NCI-H2081 treated with DMSO at 0.1 percent for 48 hours (cell line): ENCODE measurements at regions not wholly inside any gene's neighbourhood (a gene's known extent, or its start where the extent isn't known, plus 50 kb on each side); places are given as distances from the start of the nearest gene placed in this dataset.
"Not testable (repeated sequence)": the region's sequence is repeated elsewhere in the genome, so short reads cannot be mapped to it uniquely, and the experiment has no call there.

Experiments used
- DNase-seq: peaks from one replicate; lab custom pipeline; 2025; lab: John Stamatoyannopoulos, UW

- DNase-seq, result no peak
Observed at GRCh38 chr2:210961249-210961648, 404.9 kb downstream of the CPS1 start.

- no peak for DNase-seq
Observed at GRCh38 chr2:210963386-210963785, 407.0 kb downstream of the CPS1 start.

- DNase-seq, result no peak
Observed at GRCh38 chr2:210964141-210964764, 407.9 kb downstream of the CPS1 start.

GRCh38 chr2:210965472-210965871, 409.1 kb downstream of the CPS1 start:
- no peak for DNase-seq

- no peak for DNase-seq
Observed at GRCh38 chr2:210966330-210966729, 409.9 kb downstream of the CPS1 start.

- no peak for DNase-seq
Observed at GRCh38 chr2:210971431-210971830, 415.0 kb downstream of the CPS1 start.

- not testable (repeated sequence) for DNase-seq
Observed at GRCh38 chr2:210986806-210987205, 430.4 kb downstream of the CPS1 start.

GRCh38 chr2:210991107-210991506, 434.7 kb downstream of the CPS1 start:
- no peak for DNase-seq

GRCh38 chr2:210994104-210994503, 437.7 kb downstream of the CPS1 start:
- no peak for DNase-seq

- no peak for DNase-seq
Observed at GRCh38 chr2:210997373-210997772, 441.0 kb downstream of the CPS1 start.

- DNase-seq, result no peak
Observed at GRCh38 chr2:210998334-210998733, 441.9 kb downstream of the CPS1 start.

- DNase-seq, result no peak
Observed at GRCh38 chr2:211014376-211014775, 458.0 kb downstream of the CPS1 start.

GRCh38 chr2:211014906-211015305, 458.5 kb downstream of the CPS1 start:
- no peak for DNase-seq

GRCh38 chr2:211025089-211025488, 468.7 kb downstream of the CPS1 start:
- DNase-seq, result not testable (repeated sequence)

GRCh38 chr2:211026109-211026508, 469.7 kb downstream of the CPS1 start:
- DNase-seq, result no peak

- no peak for DNase-seq
Observed at GRCh38 chr2:211027976-211028375, 471.6 kb downstream of the CPS1 start.

GRCh38 chr2:211033765-211034164, 477.4 kb downstream of the CPS1 start:
- DNase-seq, result peak; percentile 39

GRCh38 chr2:211035548-211036185, 479.3 kb downstream of the CPS1 start:
- DNase-seq, result no peak

- DNase-seq, result peak; percentile 44
Observed at GRCh38 chr2:211045025-211045424, 488.6 kb downstream of the CPS1 start.

- DNase-seq, result no peak
Observed at GRCh38 chr2:211049321-211050018, 493.1 kb downstream of the CPS1 start.

- DNase-seq, result no peak
Observed at GRCh38 chr2:211055438-211055837, 499.0 kb downstream of the CPS1 start.

- DNase-seq, result no peak
Observed at GRCh38 chr2:211061612-211062296, 505.4 kb downstream of the CPS1 start.

- no peak for DNase-seq
Observed at GRCh38 chr2:211062297-211062612, 505.9 kb downstream of the CPS1 start.
